Muscle of leg (tissue), 3 donors: ENCODE measurements at regions not wholly inside any gene's neighbourhood (a gene's known extent, or its start where the extent isn't known, plus 50 kb on each side); places are given as distances from the start of the nearest gene placed in this dataset.

Experiments
- DNase-seq: peaks from one replicate; pipeline ENCODE4 v3.0.0; 2013
- H3K27ac ChIP-seq: one replicate; pipeline ENCODE4 v1.5.1; 2013; ENCODE audit warnings: mild to moderate bottlenecking, low read length, control low read depth
- H3K27me3 ChIP-seq: one replicate; pipeline ENCODE4 v1.6.1; 2013; ENCODE audit warnings: low read length; ENCODE audit not compliant: control insufficient read depth, insufficient read depth
- H3K36me3 ChIP-seq: one replicate; pipeline ENCODE4 v1.6.1; 2013; ENCODE audit warnings: low read length; ENCODE audit not compliant: control insufficient read depth, insufficient read depth
- H3K4me1 ChIP-seq: one replicate; pipeline ENCODE4 v1.6.1; 2013; ENCODE audit warnings: low read length; ENCODE audit not compliant: control insufficient read depth, insufficient read depth
- H3K4me3 ChIP-seq: one replicate; pipeline ENCODE4 v1.5.1; 2013; ENCODE audit warnings: low read length, control low read depth
- H3K9me3 ChIP-seq: replicated peaks from 2 replicates; pipeline ENCODE4 v1.6.1; 2013; ENCODE audit warnings: low read depth, low read length; ENCODE audit not compliant: control insufficient read depth
- WGBS: methylation state at CpG from one replicate; pipeline ENCODE4 v1.1.5; 2013; ENCODE audit warnings: missing lambda C conversion rate; ENCODE audit not compliant: insufficient coverage; 5-methylcytosine and 5-hydroxymethylcytosine counted together

DNA sequence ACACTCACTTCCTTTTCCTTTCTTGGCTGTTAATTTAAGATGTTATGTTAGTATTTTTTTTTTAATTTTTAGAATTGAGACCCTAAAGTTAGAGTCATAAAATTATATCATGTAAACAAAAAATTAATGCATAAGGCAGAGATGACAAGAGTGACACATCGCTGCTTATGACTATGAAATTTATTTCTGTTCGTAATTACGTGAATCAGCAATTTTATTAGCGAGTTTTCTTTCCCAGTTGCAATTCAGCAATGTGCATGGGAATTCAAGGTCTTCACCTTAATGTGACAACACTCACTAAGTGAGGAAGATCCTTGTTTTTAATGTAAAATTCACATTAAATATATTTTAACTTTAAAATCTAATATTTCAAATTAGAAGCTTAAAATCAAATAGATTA lies 181.2 kb upstream of the SPOCK3 start:
- Histone ChIP-seq H3K27ac (no peak overlapping the region), H3K27me3 (no peaks in the 10 kb centered on the region), H3K9me3 (no peaks in the 10 kb centered on the region), H3K4me1 (no peaks in the 10 kb centered on the region), H3K36me3 (no peaks in the 10 kb centered on the region), H3K4me3 (no peak overlapping the region)
- no CpG with 5 or more reads among the region's 4 CpGs for WGBS
- no peak for DNase-seq

DNA sequence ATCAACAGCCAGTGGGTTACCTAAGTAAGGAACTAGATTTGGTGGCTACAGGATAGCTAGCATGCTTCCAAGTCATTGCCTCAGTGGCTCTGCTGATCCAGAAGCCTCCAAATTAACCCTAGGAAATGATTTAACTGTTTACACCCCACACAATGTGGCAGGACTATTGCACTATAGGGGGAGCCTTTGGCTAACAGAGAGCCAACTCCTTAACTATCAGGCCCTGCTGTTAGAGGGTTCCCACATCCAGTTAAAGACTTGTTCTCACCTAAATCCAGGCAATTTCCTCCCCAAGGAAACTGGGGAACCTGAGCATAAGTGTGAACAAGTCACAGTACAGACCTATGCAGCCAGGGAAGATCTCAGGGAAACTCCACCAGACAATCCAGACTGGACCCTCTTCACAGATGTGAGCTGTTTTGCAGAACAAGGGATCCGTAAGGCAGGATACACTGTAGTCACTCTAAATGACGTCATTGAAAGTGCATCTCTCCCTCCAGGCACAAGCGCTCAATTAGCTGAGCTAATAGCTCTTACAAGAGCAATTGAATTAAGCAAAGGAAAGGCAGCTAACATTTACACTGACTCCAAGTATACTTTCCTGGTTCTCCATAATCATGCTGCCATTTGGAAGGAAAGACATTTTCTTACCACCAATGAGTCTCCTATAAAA lies 185.3 kb upstream of the SPOCK3 start:
- no peaks in the 10 kb centered on the region for H3K4me1 ChIP-seq
- DNase-seq, result no peak
- 35% methylated on average over 2 of the region's 3 CpGs for WGBS
- no peak overlapping the region for H3K27ac ChIP-seq
- no peaks in the 10 kb centered on the region for H3K27me3 ChIP-seq
- H3K36me3 ChIP-seq, result no peaks in the 10 kb centered on the region
- no peaks in the 10 kb centered on the region for H3K9me3 ChIP-seq
- no peak overlapping the region for H3K4me3 ChIP-seq

DNA sequence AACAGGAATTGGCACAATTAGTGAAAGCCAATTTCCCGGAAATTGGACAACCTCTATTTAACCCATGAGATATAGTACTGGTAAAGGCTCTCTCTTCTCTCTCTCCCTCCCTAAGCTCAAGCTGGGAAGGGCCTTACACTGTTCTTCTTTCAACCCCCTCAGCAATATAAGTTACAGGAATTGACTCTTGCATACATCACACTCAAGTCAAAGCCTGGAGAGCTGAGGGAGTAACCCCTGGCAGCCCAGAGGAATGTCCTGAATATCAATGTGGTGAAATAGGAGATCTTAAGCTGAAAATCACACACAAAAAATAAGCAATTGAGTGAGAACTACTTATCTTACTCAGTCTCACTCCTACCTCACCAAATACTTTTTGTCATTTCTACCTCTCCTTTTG lies 186.9 kb upstream of the SPOCK3 start:
- Histone ChIP-seq H3K27me3 (no peaks in the 10 kb centered on the region), H3K4me3 (no peak overlapping the region), H3K27ac (no peak overlapping the region), H3K36me3 (no peaks in the 10 kb centered on the region), H3K4me1 (no peaks in the 10 kb centered on the region), H3K9me3 (no peaks in the 10 kb centered on the region)
- whole genome bisulfite sequencing, result 20% methylated on average over 1 of the region's 1 CpG
- DNase-seq, result no peak

DNA sequence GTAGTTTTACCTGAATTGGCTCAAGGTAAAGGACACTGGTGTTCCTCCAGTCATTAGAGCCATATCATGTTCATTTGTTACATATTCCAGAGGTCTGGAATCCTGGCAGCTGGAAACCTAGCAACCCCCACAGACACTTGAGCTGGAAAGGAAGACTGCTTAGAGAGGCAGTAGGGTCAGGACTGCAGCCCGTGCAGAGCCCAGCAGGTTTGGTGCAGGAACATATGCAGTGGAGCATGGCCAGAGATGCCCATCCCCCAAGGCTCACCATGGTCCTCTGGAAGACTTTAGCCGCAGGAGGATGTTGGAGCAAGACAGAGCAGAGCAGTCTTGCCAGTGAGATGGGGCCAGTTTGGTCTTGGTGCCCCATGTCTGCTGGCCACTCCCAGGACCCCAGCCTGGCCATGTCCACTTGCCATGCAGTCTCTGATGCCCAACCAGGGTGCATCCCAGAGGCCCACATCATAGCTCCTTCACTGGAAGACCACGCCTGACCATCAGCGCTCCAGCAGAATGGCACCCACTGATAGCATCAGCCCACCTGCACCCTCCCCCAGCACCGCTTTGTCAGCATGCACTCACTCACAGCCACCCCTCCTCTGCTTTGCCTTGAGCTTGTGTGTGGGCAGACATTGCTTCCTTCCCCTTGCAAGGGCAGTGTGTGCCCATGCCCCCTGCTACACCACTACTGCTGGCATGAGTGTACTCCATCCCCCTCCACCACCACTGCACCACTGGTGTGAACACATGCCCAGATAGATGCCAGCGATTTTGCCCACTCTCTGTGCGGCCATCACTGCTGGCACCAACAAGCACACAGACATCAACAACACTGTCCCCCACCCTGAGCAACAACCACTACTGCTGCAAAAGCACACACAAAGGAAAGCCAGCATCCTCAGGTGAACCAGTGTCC lies 190.3 kb upstream of the SPOCK3 start:
- Histone ChIP-seq H3K9me3 (no peaks in the 10 kb centered on the region), H3K27ac (no peak overlapping the region), H3K4me1 (no peaks in the 10 kb centered on the region), H3K4me3 (no peak overlapping the region), H3K27me3 (no peaks in the 10 kb centered on the region), H3K36me3 (no peaks in the 10 kb centered on the region)
- 71% methylated on average over 7 of the region's 7 CpGs for WGBS
- DNase-seq, result no peak

DNA sequence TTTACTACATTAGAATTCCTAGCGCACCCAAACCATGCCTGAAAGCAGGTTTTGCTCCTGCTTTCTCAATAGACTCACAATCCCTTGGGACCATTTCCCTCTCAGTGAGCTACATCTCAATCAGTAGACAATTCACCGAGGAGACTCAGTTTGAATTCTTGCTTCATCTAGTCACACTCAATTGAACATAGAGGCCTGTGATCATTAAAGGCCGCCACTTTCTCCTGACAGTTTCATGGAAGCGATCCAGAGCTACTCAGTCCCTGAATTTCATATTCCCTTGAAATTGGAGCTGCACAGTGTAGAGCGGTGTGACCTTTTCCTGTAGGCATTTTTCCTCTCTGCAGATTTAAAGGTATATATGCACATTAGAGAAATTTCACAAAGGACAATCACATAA lies 193.9 kb upstream of the SPOCK3 start:
- Histone ChIP-seq H3K4me3 (no peak overlapping the region), H3K9me3 (no peaks in the 10 kb centered on the region), H3K27ac (no peak overlapping the region), H3K27me3 (no peaks in the 10 kb centered on the region), H3K36me3 (no peaks in the 10 kb centered on the region), H3K4me1 (no peaks in the 10 kb centered on the region)
- WGBS, result 35% methylated on average over 2 of the region's 5 CpGs
- DNase-seq, result no peak

DNA sequence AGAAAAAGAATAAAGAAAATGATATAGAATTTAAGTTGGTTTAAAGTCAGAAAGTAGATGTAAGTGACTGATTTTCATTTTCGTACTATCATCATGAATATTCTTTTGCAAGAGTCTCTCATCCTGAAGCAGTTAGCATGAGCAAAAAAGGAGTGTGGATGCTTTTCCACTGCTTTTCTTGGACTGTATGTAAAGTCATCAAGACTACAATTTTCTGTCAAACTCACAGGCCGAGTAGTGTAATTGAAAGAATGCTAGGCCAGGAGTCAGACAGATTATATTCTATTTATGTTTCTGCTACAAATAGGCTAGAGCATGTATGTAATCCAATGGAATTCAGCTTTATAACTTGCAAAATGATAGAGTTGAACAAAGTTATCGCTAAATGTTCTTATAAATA lies 197.1 kb upstream of the SPOCK3 start:
- no peaks in the 10 kb centered on the region for H3K27me3 ChIP-seq
- H3K4me3 ChIP-seq, result no peak overlapping the region
- no peaks in the 10 kb centered on the region for H3K4me1 ChIP-seq
- H3K9me3 ChIP-seq, result no peaks in the 10 kb centered on the region
- no peak for DNase-seq
- no peaks in the 10 kb centered on the region for H3K36me3 ChIP-seq
- no CpG with 5 or more reads among the region's 3 CpGs for WGBS
- H3K27ac ChIP-seq, result no peak overlapping the region

DNA sequence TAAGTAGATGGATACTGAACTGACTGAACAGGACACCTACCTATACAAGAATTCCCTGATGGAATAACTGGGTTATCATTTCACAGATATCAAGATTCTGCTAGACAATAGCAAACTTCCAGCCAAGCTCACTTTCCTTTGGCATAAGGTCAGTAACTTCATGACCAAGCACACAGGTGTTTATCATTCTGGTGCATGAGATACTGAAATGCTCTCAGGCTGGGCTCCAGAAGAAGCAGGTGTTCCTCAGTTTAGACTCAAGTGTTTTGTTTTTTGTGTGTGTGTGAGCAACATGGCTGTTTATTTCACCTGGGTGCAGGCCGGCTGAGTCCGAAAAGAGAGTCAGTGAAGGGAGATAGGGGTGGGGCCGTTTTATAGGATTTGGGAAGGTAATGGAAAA lies 201.5 kb upstream of the SPOCK3 start:
- no CpG with 5 or more reads among the region's 3 CpGs for WGBS
- Histone ChIP-seq H3K27me3 (no peaks in the 10 kb centered on the region), H3K27ac (no peak overlapping the region), H3K4me3 (no peak overlapping the region), H3K9me3 (no peaks in the 10 kb centered on the region), H3K36me3 (no peaks in the 10 kb centered on the region), H3K4me1 (no peaks in the 10 kb centered on the region)
- DNase-seq, result no peak

DNA sequence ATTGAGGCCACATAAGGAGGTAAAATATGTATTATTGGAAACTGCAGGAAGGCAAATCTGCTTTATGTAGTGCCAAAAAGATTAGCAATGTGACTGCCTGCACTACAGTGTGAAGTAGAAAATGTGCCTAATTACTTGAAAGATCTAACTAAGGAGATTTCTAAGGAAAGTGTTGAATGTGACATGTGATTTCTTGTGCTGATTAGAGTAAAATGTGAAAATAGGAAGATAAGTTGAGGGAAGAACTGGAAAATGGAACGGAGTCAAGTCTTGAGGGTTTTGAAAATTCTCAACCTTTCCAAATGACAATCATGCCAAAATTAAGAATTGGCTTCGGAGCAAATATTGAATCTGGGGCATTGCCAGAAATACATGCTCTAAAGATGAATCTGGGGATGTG lies 209.5 kb upstream of the SPOCK3 start:
- Histone ChIP-seq H3K36me3 (no peaks in the 10 kb centered on the region), H3K4me1 (no peaks in the 10 kb centered on the region), H3K4me3 (no peak overlapping the region), H3K27ac (no peak overlapping the region), H3K27me3 (no peaks in the 10 kb centered on the region), H3K9me3 (no peaks in the 10 kb centered on the region)
- DNase-seq, result no peak
- whole genome bisulfite sequencing, result 60% methylated on average over 1 of the region's 2 CpGs

DNA sequence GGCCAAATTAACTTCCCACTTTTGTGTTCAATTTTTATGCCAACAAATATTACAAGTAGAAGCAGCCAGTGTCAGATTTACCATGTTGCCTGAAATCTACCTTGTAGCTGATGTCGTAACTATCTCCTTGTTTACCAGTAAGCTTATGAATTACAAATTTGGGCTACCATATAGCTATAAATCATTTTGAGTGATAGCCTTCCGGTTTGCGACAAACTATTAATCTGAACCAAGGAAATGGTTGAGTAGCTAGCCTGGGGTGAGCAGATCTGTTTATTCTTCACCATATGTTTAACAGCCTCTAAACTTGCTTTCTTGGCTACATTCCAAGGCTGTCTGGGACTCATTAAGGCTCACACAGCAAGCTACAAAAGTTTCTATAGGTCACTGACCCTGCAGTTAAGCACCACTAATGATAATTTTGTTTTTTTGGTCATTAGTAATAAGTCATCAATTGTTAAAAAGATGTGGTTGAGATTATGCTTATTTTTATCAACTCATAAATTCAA lies 218.7 kb upstream of the SPOCK3 start:
- no peaks in the 10 kb centered on the region for H3K27me3 ChIP-seq
- no CpG with 5 or more reads among the region's 3 CpGs for WGBS
- no peak for DNase-seq
- H3K9me3 ChIP-seq, result no peaks in the 10 kb centered on the region
- no peak overlapping the region for H3K4me3 ChIP-seq
- no peaks in the 10 kb centered on the region for H3K4me1 ChIP-seq
- no peak overlapping the region for H3K27ac ChIP-seq
- H3K36me3 ChIP-seq, result no peaks in the 10 kb centered on the region

DNA sequence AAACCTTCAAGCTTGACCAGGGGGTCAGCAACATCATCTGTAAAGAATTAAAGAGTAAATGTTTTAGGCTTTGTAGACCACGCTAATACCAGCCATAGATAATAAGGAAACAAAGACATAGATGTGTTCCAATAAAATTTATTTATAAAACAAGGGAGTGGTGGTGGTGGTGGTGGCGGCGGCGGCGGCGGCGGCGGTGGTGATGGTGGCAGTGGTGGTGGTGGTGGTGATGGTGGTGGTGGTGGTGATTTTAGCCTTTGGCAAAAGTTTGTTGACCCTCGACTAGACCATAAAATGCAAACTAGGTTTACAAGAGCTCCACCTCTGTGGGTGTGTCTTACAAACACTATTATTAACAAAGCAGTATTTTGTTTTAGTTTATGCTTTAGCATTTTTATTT lies 222.3 kb upstream of the SPOCK3 start:
- no peaks in the 10 kb centered on the region for H3K4me1 ChIP-seq

More for the DNA sequence above, 222.3 kb upstream of the SPOCK3 start:
- no peak for DNase-seq
- Histone ChIP-seq H3K36me3 (no peaks in the 10 kb centered on the region), H3K9me3 (no peaks in the 10 kb centered on the region), H3K27me3 (no peaks in the 10 kb centered on the region), H3K4me3 (no peak overlapping the region), H3K27ac (no peak overlapping the region)
- no CpG with 5 or more reads among the region's 9 CpGs for WGBS
